CD4-positive, alpha-beta T cell (primary cell): ENCODE measurements at regions not wholly inside any gene's neighbourhood (a gene's known extent, or its start where the extent isn't known, plus 50 kb on each side); places are given as distances from the start of the nearest gene placed in this dataset.

Source experiments
- ATAC-seq: fragments of 200-7000 bp; cut with Tn5 transposase; one replicate; pipeline ENCODE4 v1.10.0; 2022; ENCODE audit warnings: mild to moderate bottlenecking; ENCODE audit not compliant: poor library complexity
- CTCF ChIA-PET: fragments of 350-600 bp; sonication (Branson Sonifier 250); formaldehyde crosslinking; loops from one replicate; lab custom pipeline; 2021; ENCODE audit warnings: antibody characterized with exemption, inconsistent platforms; lab: Charles Lee
- POLR2A ChIA-PET: fragments of 350-600 bp; sonication (Branson Sonifier 250); formaldehyde crosslinking; loops from one replicate; lab custom pipeline; 2021; ENCODE audit warnings: antibody characterized with exemption, inconsistent platforms; lab: Charles Lee
- DNase-seq, 14 experiments: peaks; one replicate each; pipeline ENCODE4 v3.0.0-alpha.2; 2013 to 2020; ENCODE audit warnings: mixed read lengths in 2 of 14
- H3K27ac ChIP-seq, 2 donors: one replicate each; pipeline versions ENCODE4 v1.5.1 to v1.7.0; 2013; ENCODE audit warnings: low read length in 2 of 2, low read depth in 1 of 2, mild to moderate bottlenecking in 1 of 2
- H3K27me3 ChIP-seq, 2 experiments: 1 replicate in 1 of 2; 2 replicates in 1 of 2; pipeline versions ENCODE4 v1.6.1 to v1.7.0; 2013; ENCODE audit warnings: low read length in 2 of 2, control low read depth in 1 of 2, mild to moderate bottlenecking in 1 of 2, moderate library complexity in 1 of 2; ENCODE audit not compliant: insufficient read depth in 2 of 2, control insufficient read depth in 1 of 2
- H3K36me3 ChIP-seq: one replicate; pipeline ENCODE4 v1.6.1; 2013; ENCODE audit warnings: low read length, control low read depth; ENCODE audit not compliant: insufficient read depth
- H3K4me1 ChIP-seq: one replicate; pipeline ENCODE4 v1.6.1; 2013; ENCODE audit warnings: low read length, control low read depth; ENCODE audit not compliant: insufficient read depth
- H3K4me3 ChIP-seq: one replicate; pipeline ENCODE4 v1.5.1; 2013; ENCODE audit warnings: mild to moderate bottlenecking, low read length, moderate library complexity
- H3K9me3 ChIP-seq, 2 experiments: 1 replicate in 1 of 2; 2 replicates in 1 of 2; pipeline versions ENCODE4 v1.6.1 to v1.7.0; 2013; ENCODE audit warnings: low read length in 2 of 2, mild to moderate bottlenecking in 2 of 2, control low read depth in 1 of 2, moderate library complexity in 1 of 2; ENCODE audit not compliant: control insufficient read depth in 1 of 2, insufficient read depth in 1 of 2
- H3K27ac Mint-ChIP-seq: one replicate; pipeline ENCODE4 v1.8.0; 2020; ENCODE audit warnings: mixed read lengths
- H3K27me3 Mint-ChIP-seq: one replicate; pipeline ENCODE4 v1.8.0; 2021; ENCODE audit warnings: mixed read lengths
- H3K36me3 Mint-ChIP-seq: one replicate; pipeline ENCODE4 v1.8.0; 2021; ENCODE audit warnings: low read depth, mixed read lengths
- H3K4me1 Mint-ChIP-seq: one replicate; pipeline ENCODE4 v1.8.0; 2021; ENCODE audit warnings: low read depth, mixed read lengths
- H3K4me3 Mint-ChIP-seq: one replicate; pipeline ENCODE4 v1.8.0; 2020; ENCODE audit warnings: mild to moderate bottlenecking, mixed read lengths
- H3K9me3 Mint-ChIP-seq: one replicate; pipeline ENCODE4 v1.8.0; 2020; ENCODE audit warnings: mixed read lengths
- CTCF ChIP-seq: fragments of 200-600 bp; IDR thresholded peaks from one replicate; pipeline ENCODE4 v1.8.0; 2022; ENCODE audit warnings: antibody characterized with exemption, mild to moderate bottlenecking
- intact Hi-C, 2 experiments: fragments of 100-400 bp; cut with DNase I in 1 of 2; cut with micrococcal nuclease in 1 of 2; formaldehyde crosslinking; loops; one replicate each; pipeline versions ENCODE4 v1.15.1 to v1.9.0; 2023 to 2025; cut with DNase I, micrococcal nuclease

GRCh38 chr3:34189133-34189532, 390.7 kb downstream of the PDCD6IP start:
- ChIA-PET CTCF (no interaction called here), POLR2A (no interaction called here)
- no peak overlapping the region for H3K27ac ChIP-seq
- Mint-ChIP-seq H3K4me1 (peaks cover 2% of the 10 kb centered on the region), H3K27ac (no peak overlapping the region), H3K36me3 (no peaks in the 10 kb centered on the region), H3K4me3 (no peak overlapping the region), H3K27me3 (no peaks in the 10 kb centered on the region), H3K9me3 (no peaks in the 10 kb centered on the region)
- no peaks in the 10 kb centered on the region for H3K4me1 ChIP-seq
- TF ChIP-seq CTCF, result no peak
- intact Hi-C loops, result no loop called here
- no peaks in the 10 kb centered on the region for H3K36me3 ChIP-seq
- ATAC-seq (no peak), DNase-seq (no peak)
- H3K27me3 ChIP-seq, result no peaks in the 10 kb centered on the region
- H3K4me3 ChIP-seq, result no peak overlapping the region
- H3K9me3 ChIP-seq, result no peaks in the 10 kb centered on the region

- Mint-ChIP-seq H3K4me3 (no peak overlapping the region), H3K27me3 (no peaks in the 10 kb centered on the region), H3K27ac (no peak overlapping the region), H3K36me3 (no peaks in the 10 kb centered on the region), H3K9me3 (no peaks in the 10 kb centered on the region), H3K4me1 (no peaks in the 10 kb centered on the region)
- DNase-seq, result no peak
- Histone ChIP-seq H3K4me1 (no peaks in the 10 kb centered on the region), H3K36me3 (no peaks in the 10 kb centered on the region), H3K27ac (no peak overlapping the region), H3K27me3 (no peaks in the 10 kb centered on the region), H3K9me3 (no peaks in the 10 kb centered on the region), H3K4me3 (no peak overlapping the region)
- CTCF ChIA-PET, result no interaction called here
- no peak for ATAC-seq
- POLR2A ChIA-PET, result no interaction called here
- no peak for TF ChIP-seq CTCF
- intact Hi-C loops, result no loop called here
These were observed 398.5 kb downstream of the PDCD6IP start for GRCh38 chr3:34196914-34197313.

DNA sequence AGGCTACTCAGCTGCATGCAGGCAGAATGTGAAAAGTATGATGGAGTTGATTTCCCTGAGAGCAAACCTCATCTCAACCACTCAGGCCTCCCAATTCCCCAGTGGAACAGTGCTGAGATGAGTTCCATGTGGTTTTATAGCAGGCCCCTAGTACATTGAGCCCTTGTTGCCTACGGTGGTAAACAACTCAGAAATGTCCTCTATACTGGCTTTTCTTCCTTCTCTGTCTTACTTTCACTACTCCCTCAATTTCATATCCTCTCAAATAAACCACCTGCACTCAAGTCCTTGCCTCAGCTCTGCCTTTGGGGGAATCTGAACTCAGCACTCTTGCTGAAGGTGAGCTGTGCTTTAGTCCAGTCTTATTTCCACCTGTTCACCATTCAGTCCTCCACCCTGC, 399.9 kb downstream of the PDCD6IP start:
- Histone ChIP-seq H3K27ac (no peak overlapping the region), H3K36me3 (no peaks in the 10 kb centered on the region), H3K9me3 (no peaks in the 10 kb centered on the region), H3K4me1 (no peaks in the 10 kb centered on the region), H3K4me3 (no peak overlapping the region), H3K27me3 (no peaks in the 10 kb centered on the region)
- no peak for TF ChIP-seq CTCF
- ATAC-seq (no peak), DNase-seq (no peak)
- no peaks in the 10 kb centered on the region for H3K27me3 Mint-ChIP-seq
- no peaks in the 10 kb centered on the region for H3K36me3 Mint-ChIP-seq
- intact Hi-C loops, result no loop called here
- CTCF ChIA-PET, result no interaction called here
- POLR2A ChIA-PET, result interaction anchor here (0.6 kb wide), 1 partner anchor 16 kb away, joined by 3 read pairs; no protein-coding TSS in a partner anchor
- H3K4me3 Mint-ChIP-seq, result no peak overlapping the region
- no peaks in the 10 kb centered on the region for H3K9me3 Mint-ChIP-seq
- H3K27ac Mint-ChIP-seq, result no peak overlapping the region
- H3K4me1 Mint-ChIP-seq, result no peaks in the 10 kb centered on the region
